ENCODE measurements at regions not wholly inside any gene's neighbourhood (a gene's known extent, or its start where the extent isn't known, plus 50 kb on each side); places are given as distances from the start of the nearest gene placed in this dataset.

- DNase-seq = no peak
Observed at GRCh38 chr2:194015751-194016150, 1641.3 kb upstream of the SLC39A10 start.

- DNase-seq = no peak
Observed at GRCh38 chr2:194014639-194015038, 1642.4 kb upstream of the SLC39A10 start.

- no peak for DNase-seq
Observed at GRCh38 chr2:194004590-194005206, 1652.3 kb upstream of the SLC39A10 start.

GRCh38 chr2:194003911-194004310, 1653.1 kb upstream of the SLC39A10 start:
- DNase-seq = no peak

GRCh38 chr2:194002699-194003368, 1654.2 kb upstream of the SLC39A10 start:
- DNase-seq = no peak

- DNase-seq = no peak
Observed at GRCh38 chr2:193990868-193991267, 1666.2 kb upstream of the SLC39A10 start.

GRCh38 chr2:193989645-193990044, 1667.4 kb upstream of the SLC39A10 start:
- no peak for DNase-seq

GRCh38 chr2:193988784-193989183, 1668.2 kb upstream of the SLC39A10 start:
- DNase-seq = no peak

GRCh38 chr2:193985272-193985671, 1671.8 kb upstream of the SLC39A10 start:
- no peak for DNase-seq

GRCh38 chr2:193980599-193980998, 1676.4 kb upstream of the SLC39A10 start:
- DNase-seq = no peak

GRCh38 chr2:193973781-193974180, 1683.2 kb upstream of the SLC39A10 start:
- peak; percentile 54 for DNase-seq

GRCh38 chr2:193966590-193966989, 1690.4 kb upstream of the SLC39A10 start:
- no peak for DNase-seq

GRCh38 chr2:193965263-193965662, 1691.8 kb upstream of the SLC39A10 start:
- no peak for DNase-seq

- no peak for DNase-seq
Observed at GRCh38 chr2:193963472-193964119, 1693.4 kb upstream of the SLC39A10 start.

GRCh38 chr2:193946806-193947205, 1710.2 kb upstream of the SLC39A10 start:
- no peak for DNase-seq

GRCh38 chr2:193943406-193943960, 1713.5 kb upstream of the SLC39A10 start:
- DNase-seq = no peak

- no peak for DNase-seq
Observed at GRCh38 chr2:193935114-193935513, 1721.9 kb upstream of the SLC39A10 start.

- DNase-seq = no peak
Observed at GRCh38 chr2:193929131-193929530, 1727.9 kb upstream of the SLC39A10 start.

- DNase-seq = no peak
Observed at GRCh38 chr2:193907561-193907960, 1712.8 kb upstream of the TMEFF2 start.

- no peak for DNase-seq
Observed at GRCh38 chr2:193900292-193900691, 1705.6 kb upstream of the TMEFF2 start.

GRCh38 chr2:193895226-193895625, 1700.5 kb upstream of the TMEFF2 start:
- no peak for DNase-seq

- no peak for DNase-seq
Observed at GRCh38 chr2:193894081-193894480, 1699.3 kb upstream of the TMEFF2 start.

- DNase-seq = no peak
Observed at GRCh38 chr2:193891023-193891422, 1696.3 kb upstream of the TMEFF2 start.

- no peak for DNase-seq
Observed at GRCh38 chr2:193885419-193885818, 1690.7 kb upstream of the TMEFF2 start.

Measured in NCI-H524 treated with DMSO at 0.1 percent for 48 hours (cell line).